GM12872 (cell line): ENCODE measurements at regions not wholly inside any gene's neighbourhood (a gene's known extent, or its start where the extent isn't known, plus 50 kb on each side); places are given as distances from the start of the nearest gene placed in this dataset.

Experiments
- CTCF ChIP-seq: IDR thresholded peaks from 3 replicates; pipeline ENCODE4 v1.5.1; 2011; ENCODE audit warnings: low read depth, mild to moderate bottlenecking, low read length, moderate library complexity; ENCODE audit not compliant: insufficient read depth

DNA sequence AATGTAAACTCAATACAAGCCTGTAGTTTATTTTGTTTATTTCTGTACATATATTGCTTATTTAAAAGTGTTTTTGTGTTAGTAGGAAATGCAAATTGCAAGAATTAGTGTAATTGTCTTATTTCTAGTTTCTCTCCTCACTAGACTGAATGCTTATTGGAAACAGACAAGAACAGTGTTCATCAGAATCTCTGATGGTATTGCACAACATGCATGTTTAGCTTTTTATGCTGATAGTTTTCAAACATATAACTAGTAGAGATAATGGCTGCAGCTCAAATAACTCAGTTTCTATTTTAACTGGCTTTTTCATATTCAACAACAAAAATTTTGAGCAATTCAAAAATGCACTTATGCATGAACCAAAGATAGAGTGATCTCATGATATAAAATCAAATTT, 68.8 kb upstream of the HTR4 start:
- no peak for TF ChIP-seq CTCF

GRCh38 chr5:148725675-148726074, 71.3 kb upstream of the HTR4 start:
- TF ChIP-seq CTCF: no peak

DNA sequence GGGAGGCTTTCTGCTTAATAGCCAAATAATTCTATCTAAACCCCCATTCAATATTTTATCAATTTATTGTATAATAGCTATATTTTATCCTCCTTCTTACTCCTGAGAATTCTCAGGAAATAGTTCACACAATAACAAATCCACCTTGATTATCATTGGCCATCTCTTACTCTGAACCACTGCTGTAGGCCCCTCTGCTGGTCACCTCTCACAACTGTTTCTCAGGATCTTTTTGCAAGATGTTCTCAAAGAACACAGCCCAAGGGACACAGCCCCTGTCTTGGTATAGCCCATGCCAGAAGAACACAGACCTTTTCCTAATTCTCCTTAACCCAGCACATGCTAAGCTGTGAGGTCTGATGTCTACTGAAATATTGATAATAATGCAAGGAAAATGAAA, 74.9 kb upstream of the HTR4 start:
- TF ChIP-seq CTCF: no peak

- no peak for TF ChIP-seq CTCF
Measured at GRCh38 chr5:148730270-148730669, 75.9 kb upstream of the HTR4 start.

DNA sequence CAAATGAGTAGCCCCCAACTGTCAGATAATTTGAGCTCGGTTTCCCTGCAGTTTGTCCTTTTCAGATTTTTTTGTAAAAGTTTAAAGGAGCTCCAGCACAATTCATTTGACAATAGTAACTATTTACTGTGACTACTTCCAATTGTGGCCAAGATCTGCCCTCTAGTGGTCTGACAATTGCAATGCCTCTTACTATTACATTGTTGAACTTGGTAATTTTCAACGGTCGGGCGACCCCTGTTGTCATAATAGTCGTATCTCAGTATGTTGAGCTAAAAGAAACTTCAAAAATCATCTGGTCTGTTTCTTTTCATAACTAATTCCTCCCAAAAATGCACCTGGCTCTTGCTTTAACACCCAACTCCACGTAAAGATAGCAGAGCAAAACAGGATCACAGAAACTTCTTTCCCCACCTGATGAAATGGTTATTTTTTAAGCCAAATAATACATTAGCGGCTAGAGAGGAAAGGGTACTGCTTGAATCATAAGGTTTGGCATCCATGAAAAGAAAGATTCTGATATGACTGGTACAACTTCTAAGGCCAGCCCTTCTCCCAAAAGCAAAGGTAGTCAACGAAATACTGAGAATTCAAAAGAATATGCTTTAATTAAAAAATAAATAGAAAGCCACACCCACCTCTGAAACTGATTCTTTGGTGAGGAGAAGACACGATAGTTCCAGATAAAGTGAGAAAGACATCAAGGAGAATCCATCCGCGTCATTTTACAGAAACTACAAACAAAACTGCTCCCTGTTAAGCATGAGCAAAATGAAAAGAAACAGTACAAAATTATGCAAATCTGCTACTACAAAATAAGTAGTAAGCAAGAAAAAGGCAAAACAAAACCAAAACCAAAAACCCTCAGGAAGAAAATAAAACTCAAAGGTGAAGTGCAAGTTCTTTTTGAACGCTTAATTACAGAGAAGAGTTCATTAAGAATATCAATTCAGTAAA, 76.9 kb upstream of the HTR4 start:
- peak; percentile 83 for TF ChIP-seq CTCF

GRCh38 chr5:148732692-148733091, 78.4 kb upstream of the HTR4 start:
- TF ChIP-seq CTCF: no peak

DNA sequence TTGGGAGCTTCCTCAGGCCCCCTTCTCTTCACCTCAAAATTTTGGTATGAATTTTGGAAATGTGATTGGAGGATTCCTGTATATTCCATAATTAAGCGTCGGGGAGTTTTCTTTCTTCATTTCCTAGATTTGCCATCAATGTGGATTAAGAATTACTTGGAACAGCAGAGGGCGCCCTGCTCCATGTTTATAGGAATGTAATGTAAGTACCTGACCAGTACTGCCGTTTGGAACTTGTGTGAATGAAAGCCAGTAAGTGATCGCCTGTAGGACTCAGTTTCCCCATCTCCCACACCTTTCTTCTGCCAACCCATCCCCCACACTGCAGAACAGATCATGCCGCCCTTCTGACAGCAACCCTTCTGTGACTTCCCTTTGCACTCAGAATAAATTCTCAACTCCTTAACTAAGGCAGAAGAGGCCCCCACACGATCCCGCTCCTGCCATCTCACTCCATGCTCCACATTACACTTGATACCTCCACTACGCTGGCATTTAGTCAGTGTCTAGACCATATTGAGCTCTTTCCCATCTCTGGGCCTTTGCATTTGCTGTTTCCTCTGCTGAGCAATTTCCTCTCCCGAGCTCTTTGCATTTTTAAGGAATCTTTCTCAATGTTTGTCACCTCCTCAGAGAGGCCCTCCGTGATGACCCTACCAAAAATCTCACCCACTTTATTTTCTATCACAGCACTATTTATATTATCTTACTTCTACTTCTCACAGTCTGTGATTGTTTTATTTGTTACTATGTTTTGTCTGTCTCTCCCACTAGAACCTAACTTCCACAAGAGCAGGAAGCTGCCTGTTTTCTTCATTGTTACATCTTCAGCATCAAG, 79.5 kb upstream of the HTR4 start:
- peak; percentile 67 for TF ChIP-seq CTCF
